ENCODE measurements at regions not wholly inside any gene's neighbourhood (a gene's known extent, or its start where the extent isn't known, plus 50 kb on each side); places are given as distances from the start of the nearest gene placed in this dataset.
A peak's percentile ranks its signal among the peaks of the same experiment; 100 is the strongest.

GRCh38 chr2:133972297-133972696 is 281.6 kb upstream of the MGAT5 start:
- H4K5ac ChIP-seq (ENCODE audit: low read depth, low read length) = peak overlapping the region; percentile 21; the same call in 1 of the 2 replicates
- peak overlapping the region; percentile 34; the same call in 2 of the 3 replicates for H2BK15ac ChIP-seq (ENCODE audit: low read depth, low read length)
- H3K79me1 ChIP-seq (ENCODE audit: low read depth in 1 of 2, low read length in 2 of 2) = 0 out of 4 replicates have a peak, but pooled peaks cover 0 to 4% of the 10 kb centered on the region in 2 experiments
- CTCF ChIA-PET = no interaction called here
- H3K27ac ChIP-seq (ENCODE audit: insufficient read depth, low read length) = no peak overlapping the region
- H2BK5ac ChIP-seq (ENCODE audit: low read depth, low read length, poor library complexity, severe bottlenecking) = no peak overlapping the region
- H3K9me1 ChIP-seq (ENCODE audit: insufficient read depth, low read length) = peaks cover 21% of the 10 kb centered on the region
- H2BK20ac ChIP-seq (ENCODE audit: low read depth, low read length) = peak overlapping the region; percentile 84; the same call in 1 of the 2 replicates
- peaks cover 31% of the 10 kb centered on the region for H3K4me1 ChIP-seq (ENCODE audit: control insufficient read depth, insufficient read depth, low read length)
- ATAC-seq (ENCODE audit: low read depth) (no peak), DNase-seq (no peak)
- H3K9me3 ChIP-seq (ENCODE audit: control insufficient read depth, insufficient read depth, low read length) = no peaks in the 10 kb centered on the region
- H2AK9ac ChIP-seq (replicated peaks; ENCODE audit: low read depth, low read length, poor library complexity) = no peak overlapping the region
- no peak overlapping the region for H3K9ac ChIP-seq (ENCODE audit: low read depth, low read length)
- H3K36me3 ChIP-seq (ENCODE audit: control insufficient read depth, insufficient read depth, low read length) = no peaks in the 10 kb centered on the region
- H3K4me2 ChIP-seq (ENCODE audit: low read depth, low read length) = no peak overlapping the region
- peak overlapping the region; percentile 19; the same call in 1 of the 2 replicates for H4K91ac ChIP-seq (ENCODE audit: insufficient read depth, low read depth, low read length)
- no peaks in the 10 kb centered on the region for H4K20me1 ChIP-seq (ENCODE audit: insufficient read depth, low read length)
- no peak overlapping the region for H3K4me3 ChIP-seq (ENCODE audit: insufficient read depth, low read depth, low read length)
- H3K27me3 ChIP-seq (ENCODE audit: control insufficient read depth, insufficient read depth, low read length) = no peaks in the 10 kb centered on the region
- no peak overlapping the region for H2AFZ ChIP-seq (replicated peaks; ENCODE audit: low read length, poor library complexity)
- H3K56ac ChIP-seq (ENCODE audit: extremely low read depth, insufficient read depth, low read length) = no peak overlapping the region
- peak overlapping the region; percentile 12; the same call in 1 of the 2 replicates for H3K4ac ChIP-seq (ENCODE audit: low read depth, low read length)
- peak overlapping the region; percentile 54; the same call in 1 of the 2 replicates for H3K18ac ChIP-seq (ENCODE audit: low read depth, low read length)
- no TSS peak for BruUV-seq (replicated peaks)
- peak overlapping the region; percentile 86; the same call in 1 of the 2 replicates for H2BK120ac ChIP-seq (ENCODE audit: low read depth, low read length)
- TF ChIP-seq RCOR1 (IDR thresholded peaks at IDR 0.05; ENCODE audit: insufficient replicate concordance, low read length) = no peak
- no peak for TF ChIP-seq CHD1 (IDR thresholded peaks at IDR 0.05; ENCODE audit: low read depth, low read length)
- peak overlapping the region; percentile 79; the same call in 1 of the 2 replicates for H2AK5ac ChIP-seq (ENCODE audit: low read depth, low read length)
- intact Hi-C loops (cut with micrococcal nuclease) = no loop called here
- no CpG with 5 or more reads among the region's 2 CpGs for WGBS, 2 experiments (ENCODE audit: extremely low coverage in 2 of 2, insufficient read length in 1 of 2)
- 0 out of 2 replicates have a peak overlapping the region, but pooled peaks have one; percentile 42 for H3K14ac ChIP-seq (replicated peaks; ENCODE audit: low read depth, low read length)
- no peak overlapping the region for H3K23ac ChIP-seq (ENCODE audit: low read depth, low read length)
- dilution Hi-C loops (cut with HindIII; ENCODE audit: low sequenced_read_pairs, unreplicated experiment) = no loop called here
- H4K8ac ChIP-seq (ENCODE audit: low read depth in 2 of 2, low read length in 2 of 2) = peak overlapping the region in 1 of 2 experiments; percentile 67; a peak in 1 of 4 replicates
- in situ Hi-C loops (cut with MboI; ENCODE audit: low sequenced_read_pairs) = no loop called here
- POLR2A ChIA-PET (ENCODE audit: unreplicated experiment) = no interaction called here
